CD4-positive, alpha-beta T cell (primary cell): ENCODE measurements at regions not wholly inside any gene's neighbourhood (a gene's known extent, or its start where the extent isn't known, plus 50 kb on each side); places are given as distances from the start of the nearest gene placed in this dataset.

Source experiments
- ATAC-seq: fragments of 200-7000 bp; cut with Tn5 transposase; one replicate; pipeline ENCODE4 v1.10.0; 2022; ENCODE audit warnings: mild to moderate bottlenecking; ENCODE audit not compliant: poor library complexity
- CTCF ChIA-PET: fragments of 350-600 bp; sonication (Branson Sonifier 250); formaldehyde crosslinking; loops from one replicate; lab custom pipeline; 2021; ENCODE audit warnings: antibody characterized with exemption, inconsistent platforms; lab: Charles Lee
- POLR2A ChIA-PET: fragments of 350-600 bp; sonication (Branson Sonifier 250); formaldehyde crosslinking; loops from one replicate; lab custom pipeline; 2021; ENCODE audit warnings: antibody characterized with exemption, inconsistent platforms; lab: Charles Lee
- DNase-seq, 14 experiments: peaks; one replicate each; pipeline ENCODE4 v3.0.0-alpha.2; 2013 to 2020; ENCODE audit warnings: mixed read lengths in 2 of 14
- H3K27ac ChIP-seq, 2 donors: one replicate each; pipeline versions ENCODE4 v1.5.1 to v1.7.0; 2013; ENCODE audit warnings: low read length in 2 of 2, low read depth in 1 of 2, mild to moderate bottlenecking in 1 of 2
- H3K27me3 ChIP-seq, 2 experiments: 1 replicate in 1 of 2; 2 replicates in 1 of 2; pipeline versions ENCODE4 v1.6.1 to v1.7.0; 2013; ENCODE audit warnings: low read length in 2 of 2, control low read depth in 1 of 2, mild to moderate bottlenecking in 1 of 2, moderate library complexity in 1 of 2; ENCODE audit not compliant: insufficient read depth in 2 of 2, control insufficient read depth in 1 of 2
- H3K36me3 ChIP-seq: one replicate; pipeline ENCODE4 v1.6.1; 2013; ENCODE audit warnings: low read length, control low read depth; ENCODE audit not compliant: insufficient read depth
- H3K4me1 ChIP-seq: one replicate; pipeline ENCODE4 v1.6.1; 2013; ENCODE audit warnings: low read length, control low read depth; ENCODE audit not compliant: insufficient read depth
- H3K4me3 ChIP-seq: one replicate; pipeline ENCODE4 v1.5.1; 2013; ENCODE audit warnings: mild to moderate bottlenecking, low read length, moderate library complexity
- H3K9me3 ChIP-seq, 2 experiments: 1 replicate in 1 of 2; 2 replicates in 1 of 2; pipeline versions ENCODE4 v1.6.1 to v1.7.0; 2013; ENCODE audit warnings: low read length in 2 of 2, mild to moderate bottlenecking in 2 of 2, control low read depth in 1 of 2, moderate library complexity in 1 of 2; ENCODE audit not compliant: control insufficient read depth in 1 of 2, insufficient read depth in 1 of 2
- H3K27ac Mint-ChIP-seq: one replicate; pipeline ENCODE4 v1.8.0; 2020; ENCODE audit warnings: mixed read lengths
- H3K27me3 Mint-ChIP-seq: one replicate; pipeline ENCODE4 v1.8.0; 2021; ENCODE audit warnings: mixed read lengths
- H3K36me3 Mint-ChIP-seq: one replicate; pipeline ENCODE4 v1.8.0; 2021; ENCODE audit warnings: low read depth, mixed read lengths
- H3K4me1 Mint-ChIP-seq: one replicate; pipeline ENCODE4 v1.8.0; 2021; ENCODE audit warnings: low read depth, mixed read lengths
- H3K4me3 Mint-ChIP-seq: one replicate; pipeline ENCODE4 v1.8.0; 2020; ENCODE audit warnings: mild to moderate bottlenecking, mixed read lengths
- H3K9me3 Mint-ChIP-seq: one replicate; pipeline ENCODE4 v1.8.0; 2020; ENCODE audit warnings: mixed read lengths
- CTCF ChIP-seq: fragments of 200-600 bp; IDR thresholded peaks from one replicate; pipeline ENCODE4 v1.8.0; 2022; ENCODE audit warnings: antibody characterized with exemption, mild to moderate bottlenecking
- intact Hi-C, 2 experiments: fragments of 100-400 bp; cut with DNase I in 1 of 2; cut with micrococcal nuclease in 1 of 2; formaldehyde crosslinking; loops; one replicate each; pipeline versions ENCODE4 v1.15.1 to v1.9.0; 2023 to 2025; cut with DNase I, micrococcal nuclease

- H3K27me3 Mint-ChIP-seq: no peaks in the 10 kb centered on the region
- H3K4me1 Mint-ChIP-seq: no peaks in the 10 kb centered on the region
- ChIA-PET CTCF (interaction anchor here (0.6 kb wide), 1 partner anchor 367 kb away, joined by 4 read pairs; no protein-coding TSS in a partner anchor), POLR2A (no interaction called here)
- H3K9me3 ChIP-seq: no peaks in the 10 kb centered on the region
- H3K4me3 ChIP-seq: no peak overlapping the region
- H3K9me3 Mint-ChIP-seq: peaks cover 6% of the 10 kb centered on the region
- no peak overlapping the region for H3K27ac Mint-ChIP-seq
- H3K27ac ChIP-seq: no peak overlapping the region
- no peaks in the 10 kb centered on the region for H3K4me1 ChIP-seq
- H3K36me3 Mint-ChIP-seq: no peaks in the 10 kb centered on the region
- no peak for DNase-seq
- no peak overlapping the region for H3K4me3 Mint-ChIP-seq
- ATAC-seq: no peak
- intact Hi-C loops: no loop called here
- no peak for TF ChIP-seq CTCF
- no peaks in the 10 kb centered on the region for H3K36me3 ChIP-seq
- no peaks in the 10 kb centered on the region for H3K27me3 ChIP-seq
These were observed 207.9 kb upstream of the LYPLAL1 start for GRCh38 chr1:218965821-218966220.

- Histone ChIP-seq H3K27me3 (no peaks in the 10 kb centered on the region), H3K36me3 (no peaks in the 10 kb centered on the region), H3K4me3 (no peak overlapping the region), H3K9me3 (no peaks in the 10 kb centered on the region), H3K27ac (no peak overlapping the region), H3K4me1 (no peaks in the 10 kb centered on the region)
- intact Hi-C loops: no loop called here
- Mint-ChIP-seq H3K36me3 (no peaks in the 10 kb centered on the region), H3K27ac (no peak overlapping the region), H3K4me1 (no peaks in the 10 kb centered on the region), H3K4me3 (no peak overlapping the region), H3K27me3 (no peaks in the 10 kb centered on the region), H3K9me3 (peaks cover 9% of the 10 kb centered on the region)
- ChIA-PET POLR2A (no interaction called here), CTCF (no interaction called here)
- no peak for ATAC-seq
- no peak for DNase-seq
- no peak for TF ChIP-seq CTCF
These were observed 206.4 kb upstream of the LYPLAL1 start for GRCh38 chr1:218967254-218967653.

- ChIA-PET CTCF (no interaction called here), POLR2A (no interaction called here)
- TF ChIP-seq CTCF: no peak
- H3K36me3 Mint-ChIP-seq: no peaks in the 10 kb centered on the region
- DNase-seq (no peak), ATAC-seq (no peak)
- H3K4me3 ChIP-seq: no peak overlapping the region
- no peaks in the 10 kb centered on the region for H3K27me3 ChIP-seq
- intact Hi-C loops: no loop called here
- H3K9me3 ChIP-seq: no peaks in the 10 kb centered on the region
- no peak overlapping the region for H3K27ac ChIP-seq
- no peak overlapping the region for H3K4me3 Mint-ChIP-seq
- H3K4me1 ChIP-seq: no peaks in the 10 kb centered on the region
- peaks cover 9% of the 10 kb centered on the region for H3K9me3 Mint-ChIP-seq
- H3K36me3 ChIP-seq: no peaks in the 10 kb centered on the region
- H3K27me3 Mint-ChIP-seq: no peaks in the 10 kb centered on the region
- H3K27ac Mint-ChIP-seq: no peak overlapping the region
- no peaks in the 10 kb centered on the region for H3K4me1 Mint-ChIP-seq
These were observed 205.8 kb upstream of the LYPLAL1 start for GRCh38 chr1:218967836-218968235.
